ENCODE measurements at regions not wholly inside any gene's neighbourhood (a gene's known extent, or its start where the extent isn't known, plus 50 kb on each side); places are given as distances from the start of the nearest gene placed in this dataset.
"Not testable (repeated sequence)": the region's sequence is repeated elsewhere in the genome, so short reads cannot be mapped to it uniquely, and the experiment has no call there.

- TF ChIP-seq CTCF (IDR thresholded peaks at IDR 0.05; ENCODE audit: control extremely low read depth, extremely low read depth), result no peak
- ATAC-seq (ENCODE audit: insufficient read depth, low FRiP score) (no peak), DNase-seq (no peak)
- peaks cover 0 to 2% (median 0%) of the 10 kb centered on the region in 3 donors for H3K27me3 ChIP-seq (ENCODE audit: control insufficient read depth in 3 of 3, insufficient read depth in 3 of 3, low read length in 2 of 3)
- no peak overlapping the region for H3K4me3 ChIP-seq
- H3K27ac ChIP-seq (ENCODE audit: low read depth in 1 of 2, low read length in 1 of 2), result no peak overlapping the region
- H3K36me3 ChIP-seq (ENCODE audit: control insufficient read depth in 4 of 4, insufficient read depth in 4 of 4, low read length in 4 of 4), result no peaks in the 10 kb centered on the region
- H3K4me1 ChIP-seq (ENCODE audit: control insufficient read depth in 5 of 5, insufficient read depth in 5 of 5, low read length in 5 of 5), result no peaks in the 10 kb centered on the region
- no peak overlapping the region for H3K9ac ChIP-seq (ENCODE audit: insufficient read depth in 1 of 2, low read length in 2 of 2)
- H3K9me3 ChIP-seq (ENCODE audit: control insufficient read depth in 4 of 4, insufficient read depth in 3 of 4, low read length in 3 of 4), result peaks cover 0 to 6% (median 0%) of the 10 kb centered on the region in 4 donors
These were observed 61.9 kb downstream of the KCNC4 start for GRCh38 chr1:110272045-110272444.

- DNase-seq; H3K36me3 ChIP-seq (ENCODE audit: control insufficient read depth in 4 of 4, insufficient read depth in 4 of 4, low read length in 4 of 4); H3K27ac ChIP-seq (ENCODE audit: low read depth in 1 of 2, low read length in 1 of 2); H3K9ac ChIP-seq (ENCODE audit: insufficient read depth in 1 of 2, low read length in 2 of 2); ATAC-seq (ENCODE audit: insufficient read depth, low FRiP score); H3K27me3 ChIP-seq (ENCODE audit: control insufficient read depth in 3 of 3, insufficient read depth in 3 of 3, low read length in 2 of 3); H3K4me3 ChIP-seq; H3K4me1 ChIP-seq (ENCODE audit: control insufficient read depth in 5 of 5, insufficient read depth in 5 of 5, low read length in 5 of 5); H3K9me3 ChIP-seq (ENCODE audit: control insufficient read depth in 4 of 4, insufficient read depth in 3 of 4, low read length in 3 of 4): not testable (repeated sequence)
- 47 to 62% methylated on average over 2 of the region's 2 CpGs for WGBS, 2 donors
These were observed 63.7 kb downstream of the KCNC4 start for GRCh38 chr1:110273832-110274231.

GRCh38 chr1:110280126-110280525 lies 59.1 kb upstream of the RBM15 start:
- no peaks in the 10 kb centered on the region for H3K36me3 ChIP-seq (ENCODE audit: control insufficient read depth in 4 of 4, insufficient read depth in 4 of 4, low read length in 4 of 4)
- no peak overlapping the region for H3K9ac ChIP-seq (ENCODE audit: insufficient read depth in 1 of 2, low read length in 2 of 2)
- H3K27ac ChIP-seq (ENCODE audit: low read depth in 1 of 2, low read length in 1 of 2), result no peak overlapping the region
- DNase-seq (no peak), ATAC-seq (ENCODE audit: insufficient read depth, low FRiP score) (no peak)
- H3K27me3 ChIP-seq (ENCODE audit: control insufficient read depth in 3 of 3, insufficient read depth in 3 of 3, low read length in 2 of 3), result peaks cover 0 to 5% (median 0%) of the 10 kb centered on the region in 3 donors
- H3K4me3 ChIP-seq, result no peak overlapping the region
- WGBS, 2 donors, result 82 to 96% methylated on average over 7 of the region's 7 CpGs
- peaks cover 0 to 1% (median 0%) of the 10 kb centered on the region in 4 donors for H3K9me3 ChIP-seq (ENCODE audit: control insufficient read depth in 4 of 4, insufficient read depth in 3 of 4, low read length in 3 of 4)
- no peaks in the 10 kb centered on the region for H3K4me1 ChIP-seq (ENCODE audit: control insufficient read depth in 5 of 5, insufficient read depth in 5 of 5, low read length in 5 of 5)
- no peak for TF ChIP-seq CTCF (IDR thresholded peaks at IDR 0.05; ENCODE audit: control extremely low read depth, extremely low read depth)

GRCh38 chr1:110280804-110281203 lies 58.4 kb upstream of the RBM15 start:
- Histone ChIP-seq H3K9ac (ENCODE audit: insufficient read depth in 1 of 2, low read length in 2 of 2) (no peak overlapping the region), H3K9me3 (ENCODE audit: control insufficient read depth in 4 of 4, insufficient read depth in 3 of 4, low read length in 3 of 4) (peaks cover 0 to 1% (median 0%) of the 10 kb centered on the region in 4 donors), H3K27me3 (ENCODE audit: control insufficient read depth in 3 of 3, insufficient read depth in 3 of 3, low read length in 2 of 3) (peaks cover 0 to 5% (median 0%) of the 10 kb centered on the region in 3 donors), H3K27ac (ENCODE audit: low read depth in 1 of 2, low read length in 1 of 2) (no peak overlapping the region), H3K4me1 (ENCODE audit: control insufficient read depth in 5 of 5, insufficient read depth in 5 of 5, low read length in 5 of 5) (no peaks in the 10 kb centered on the region), H3K4me3 (no peak overlapping the region), H3K36me3 (ENCODE audit: control insufficient read depth in 4 of 4, insufficient read depth in 4 of 4, low read length in 4 of 4) (no peaks in the 10 kb centered on the region)
- ATAC-seq (ENCODE audit: insufficient read depth, low FRiP score), result no peak
- 78 to 90% methylated on average over 5 of the region's 5 CpGs for WGBS, 2 donors
- DNase-seq, result no peak
- no peak for TF ChIP-seq CTCF (IDR thresholded peaks at IDR 0.05; ENCODE audit: control extremely low read depth, extremely low read depth)
